ENCODE measurements at regions not wholly inside any gene's neighbourhood (a gene's known extent, or its start where the extent isn't known, plus 50 kb on each side); places are given as distances from the start of the nearest gene placed in this dataset.

GRCh38 chr1:195278644-195279043 lies 1329.6 kb downstream of the KCNT2 start:
- H3K27ac ChIP-seq = no peak overlapping the region
- H3K4me2 ChIP-seq = no peak overlapping the region
- no peaks in the 10 kb centered on the region for H3K9me3 ChIP-seq (ENCODE audit: low read depth)
- TF ChIP-seq EZH2 (IDR thresholded peaks at IDR 0.05; ENCODE audit: borderline replicate concordance) (no peak), EZH2phosphoT487 (IDR thresholded peaks at IDR 0.05; ENCODE audit: low read depth, severe bottlenecking, unreplicated experiment) (no peak), CTCF (IDR thresholded peaks at IDR 0.05; ENCODE audit: poor library complexity) (no peak)
- no peaks in the 10 kb centered on the region for H4K20me1 ChIP-seq (ENCODE audit: insufficient read depth, poor library complexity, severe bottlenecking)
- no peak overlapping the region for H2AFZ ChIP-seq
- no peaks in the 10 kb centered on the region for H3K4me1 ChIP-seq (ENCODE audit: insufficient read depth)
- no peak overlapping the region for H3K4me3 ChIP-seq
- H3K79me2 ChIP-seq = no peaks in the 10 kb centered on the region
- H3K9me2 ChIP-seq (replicated peaks; ENCODE audit: insufficient read depth) = no peaks in the 10 kb centered on the region
- WGBS (ENCODE audit: low lambda C conversion rate, missing lambda C conversion rate) = 76% methylated on average over 1 of the region's 1 CpG
- H3K36me3 ChIP-seq (replicated peaks; ENCODE audit: insufficient read depth, low read depth) = no peaks in the 10 kb centered on the region
- no peak for DNase-seq (ENCODE audit: low spot score)
- H3K27me3 ChIP-seq = no peaks in the 10 kb centered on the region

- Histone ChIP-seq H3K4me2 (no peak overlapping the region), H3K27me3 (no peaks in the 10 kb centered on the region), H3K9me3 (ENCODE audit: low read depth) (no peaks in the 10 kb centered on the region), H3K27ac (no peak overlapping the region), H3K4me3 (no peak overlapping the region), H3K4me1 (ENCODE audit: insufficient read depth) (no peaks in the 10 kb centered on the region), H2AFZ (no peak overlapping the region), H4K20me1 (ENCODE audit: insufficient read depth, poor library complexity, severe bottlenecking) (no peaks in the 10 kb centered on the region), H3K36me3 (replicated peaks; ENCODE audit: insufficient read depth, low read depth) (no peaks in the 10 kb centered on the region), H3K9me2 (replicated peaks; ENCODE audit: insufficient read depth) (peaks cover 4% of the 10 kb centered on the region), H3K79me2 (no peaks in the 10 kb centered on the region)
- no peak for DNase-seq (ENCODE audit: low spot score)
- 90% methylated on average over 2 of the region's 2 CpGs for WGBS (ENCODE audit: low lambda C conversion rate, missing lambda C conversion rate)
- TF ChIP-seq EZH2 (IDR thresholded peaks at IDR 0.05; ENCODE audit: borderline replicate concordance) = no peak
These were observed 1332.5 kb downstream of the KCNT2 start for GRCh38 chr1:195275710-195276109.

GRCh38 chr1:195251900-195252299 lies 1356.3 kb downstream of the KCNT2 start:
- H3K9me2 ChIP-seq (replicated peaks; ENCODE audit: insufficient read depth) = no peaks in the 10 kb centered on the region
- no peaks in the 10 kb centered on the region for H3K36me3 ChIP-seq (replicated peaks; ENCODE audit: insufficient read depth, low read depth)
- H3K4me2 ChIP-seq = no peak overlapping the region
- no peak for TF ChIP-seq EZH2phosphoT487 (IDR thresholded peaks at IDR 0.05; ENCODE audit: low read depth, severe bottlenecking, unreplicated experiment)
- TF ChIP-seq CTCF (IDR thresholded peaks at IDR 0.05; ENCODE audit: poor library complexity) = no peak
- TF ChIP-seq EZH2 (IDR thresholded peaks at IDR 0.05; ENCODE audit: borderline replicate concordance) = no peak
- DNase-seq (ENCODE audit: low spot score) = no peak
- H3K27me3 ChIP-seq = no peaks in the 10 kb centered on the region
- no peaks in the 10 kb centered on the region for H4K20me1 ChIP-seq (ENCODE audit: insufficient read depth, poor library complexity, severe bottlenecking)
- WGBS (ENCODE audit: low lambda C conversion rate, missing lambda C conversion rate) = 84% methylated on average over 4 of the region's 4 CpGs
- H3K9me3 ChIP-seq (ENCODE audit: low read depth) = no peaks in the 10 kb centered on the region
- no peaks in the 10 kb centered on the region for H3K79me2 ChIP-seq
- H3K4me1 ChIP-seq (ENCODE audit: insufficient read depth) = no peaks in the 10 kb centered on the region
- H3K27ac ChIP-seq = no peak overlapping the region
- no peak overlapping the region for H2AFZ ChIP-seq
- H3K4me3 ChIP-seq = no peak overlapping the region

- Histone ChIP-seq H3K36me3 (replicated peaks; ENCODE audit: insufficient read depth, low read depth) (no peaks in the 10 kb centered on the region), H4K20me1 (ENCODE audit: insufficient read depth, poor library complexity, severe bottlenecking) (no peaks in the 10 kb centered on the region), H3K4me3 (no peak overlapping the region), H3K27ac (no peak overlapping the region), H3K4me2 (no peak overlapping the region), H3K79me2 (no peaks in the 10 kb centered on the region), H3K9me2 (replicated peaks; ENCODE audit: insufficient read depth) (no peaks in the 10 kb centered on the region), H3K27me3 (no peaks in the 10 kb centered on the region), H3K4me1 (ENCODE audit: insufficient read depth) (no peaks in the 10 kb centered on the region), H3K9me3 (ENCODE audit: low read depth) (no peaks in the 10 kb centered on the region), H2AFZ (no peak overlapping the region)
- DNase-seq (ENCODE audit: low spot score) = no peak
- TF ChIP-seq EZH2 (IDR thresholded peaks at IDR 0.05; ENCODE audit: borderline replicate concordance) (no peak), EZH2phosphoT487 (IDR thresholded peaks at IDR 0.05; ENCODE audit: low read depth, severe bottlenecking, unreplicated experiment) (no peak), CTCF (IDR thresholded peaks at IDR 0.05; ENCODE audit: poor library complexity) (no peak)
- WGBS (ENCODE audit: low lambda C conversion rate, missing lambda C conversion rate) = 93% methylated on average over 3 of the region's 3 CpGs
These were observed 1364.7 kb downstream of the KCNT2 start for GRCh38 chr1:195243492-195243891.
